ENCODE measurements at regions not wholly inside any gene's neighbourhood (a gene's known extent, or its start where the extent isn't known, plus 50 kb on each side); places are given as distances from the start of the nearest gene placed in this dataset.

DNA sequence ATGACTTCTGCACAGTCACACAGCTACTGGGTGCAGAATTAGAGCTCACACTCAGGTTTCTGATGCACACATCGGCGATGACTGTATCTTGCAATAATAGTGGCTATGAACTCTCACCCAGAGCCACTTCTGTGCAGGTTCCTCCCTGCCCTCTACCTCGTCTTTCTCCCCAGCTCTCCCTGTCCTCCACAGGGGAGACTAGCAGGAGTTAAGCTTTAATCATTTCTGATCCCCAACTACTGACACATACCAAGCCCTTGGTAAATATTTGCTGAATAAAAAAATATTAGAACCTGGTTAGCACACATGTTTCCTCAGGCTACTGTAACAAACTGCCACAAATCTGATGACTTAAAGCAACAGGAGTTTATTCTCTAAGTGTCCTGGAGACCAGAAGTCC lies 222.7 kb upstream of the FOXA2 start:
- Histone ChIP-seq H2AK9ac (replicated peaks; ENCODE audit: low read depth, low read length, poor library complexity) (no peak overlapping the region), H3K27ac (ENCODE audit: insufficient read depth, low read length) (no peak overlapping the region), H3K23ac (ENCODE audit: low read depth, low read length) (no peak overlapping the region), H3K18ac (ENCODE audit: low read depth, low read length) (no peak overlapping the region), H2AK5ac (ENCODE audit: low read depth, low read length) (no peak overlapping the region), H3K36me3 (ENCODE audit: control insufficient read depth, insufficient read depth, low read length) (no peaks in the 10 kb centered on the region), H3K14ac (replicated peaks; ENCODE audit: low read depth, low read length) (no peak overlapping the region), H3K4me3 (ENCODE audit: insufficient read depth, low read depth, low read length) (no peak overlapping the region), H3K56ac (ENCODE audit: extremely low read depth, insufficient read depth, low read length) (no peak overlapping the region), H3K79me1 (ENCODE audit: low read depth in 1 of 2, low read length in 2 of 2) (no peaks in the 10 kb centered on the region), H2BK15ac (ENCODE audit: low read depth, low read length) (no peak overlapping the region), H3K27me3 (ENCODE audit: control insufficient read depth, insufficient read depth, low read length) (peaks cover 19% of the 10 kb centered on the region), H2BK120ac (ENCODE audit: low read depth, low read length) (no peak overlapping the region), H3K9ac (ENCODE audit: low read depth, low read length) (no peak overlapping the region), H4K20me1 (ENCODE audit: insufficient read depth, low read length) (no peaks in the 10 kb centered on the region), H4K91ac (ENCODE audit: insufficient read depth, low read depth, low read length) (no peak overlapping the region), H2BK5ac (ENCODE audit: low read depth, low read length, poor library complexity, severe bottlenecking) (no peak overlapping the region), H3K4ac (ENCODE audit: low read depth, low read length) (no peak overlapping the region), H3K9me3 (ENCODE audit: control insufficient read depth, insufficient read depth, low read length) (no peaks in the 10 kb centered on the region), H2BK20ac (ENCODE audit: low read depth, low read length) (no peak overlapping the region), H4K8ac (ENCODE audit: low read depth in 2 of 2, low read length in 2 of 2) (no peak overlapping the region), H3K4me1 (ENCODE audit: control insufficient read depth, insufficient read depth, low read length) (no peaks in the 10 kb centered on the region), H4K5ac (ENCODE audit: low read depth, low read length) (no peak overlapping the region), H3K4me2 (ENCODE audit: low read depth, low read length) (no peak overlapping the region), H2AFZ (replicated peaks; ENCODE audit: low read length, poor library complexity) (no peak overlapping the region), H3K9me1 (ENCODE audit: insufficient read depth, low read length) (no peaks in the 10 kb centered on the region)
- CTCF ChIA-PET, result no interaction called here
- no CpG with 5 or more reads among the region's 3 CpGs for WGBS, 2 experiments (ENCODE audit: extremely low coverage in 2 of 2, insufficient read length in 1 of 2)
- DNase-seq, result no peak
- POLR2A ChIA-PET (ENCODE audit: unreplicated experiment), result no interaction called here
- intact Hi-C loops (cut with micrococcal nuclease), result no loop called here
- TF ChIP-seq RCOR1 (IDR thresholded peaks at IDR 0.05; ENCODE audit: insufficient replicate concordance, low read length) (no peak), CEBPB (IDR thresholded peaks at IDR 0.05; ENCODE audit: low read depth, low read length) (no peak), BHLHE40 (IDR thresholded peaks at IDR 0.05; ENCODE audit: low read depth, low read length) (no peak), RFX5 (IDR thresholded peaks at IDR 0.05; ENCODE audit: low read depth, low read length) (no peak), NFE2L2 (IDR thresholded peaks at IDR 0.05; ENCODE audit: low read depth, low read length) (no peak), MXI1 (IDR thresholded peaks at IDR 0.05; ENCODE audit: borderline replicate concordance, low read depth, low read length) (no peak), POLR2A (IDR thresholded peaks at IDR 0.05; ENCODE audit: low read depth, low read length) (no peak)
- dilution Hi-C loops (cut with HindIII; ENCODE audit: low sequenced_read_pairs, unreplicated experiment), result no loop called here
- in situ Hi-C loops (cut with MboI; ENCODE audit: low sequenced_read_pairs), result no loop called here
- ATAC-seq (ENCODE audit: low read depth), result no peak
- no TSS peak for BruUV-seq (replicated peaks)
